ENCODE measurements at regions not wholly inside any gene's neighbourhood (a gene's known extent, or its start where the extent isn't known, plus 50 kb on each side); places are given as distances from the start of the nearest gene placed in this dataset.

DNA sequence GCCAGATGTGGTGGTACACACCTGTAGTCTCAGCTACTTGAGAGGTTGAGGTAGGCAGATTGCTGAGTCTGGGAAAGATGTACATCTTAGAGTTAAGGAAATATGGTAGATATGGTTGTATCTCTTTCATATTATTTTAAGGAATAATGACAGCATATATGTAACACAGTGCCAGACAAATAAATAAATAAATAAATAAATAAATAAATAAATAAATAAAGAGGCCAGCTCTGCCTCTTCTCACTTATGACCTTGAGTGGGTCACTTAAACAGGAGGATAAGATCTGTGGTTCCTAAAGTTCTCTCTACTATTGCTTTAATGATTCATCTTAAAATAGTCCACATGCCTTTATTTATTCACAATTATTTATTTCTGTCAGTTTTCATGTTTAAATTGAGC lies 890.9 kb upstream of the TENM4 start:
- Histone ChIP-seq H3K36me3 (ENCODE audit: control insufficient read depth in 4 of 4, insufficient read depth in 3 of 4, low read depth in 1 of 4, low read length in 3 of 4) (no peaks in the 10 kb centered on the region), H3K27ac (ENCODE audit: low read depth in 1 of 2, low read length in 2 of 2) (no peak overlapping the region), H3K9me3 (ENCODE audit: control insufficient read depth in 4 of 4, low read length in 3 of 4) (no peaks in the 10 kb centered on the region), H3K9ac (ENCODE audit: low read depth in 1 of 2, low read length in 2 of 2) (no peak overlapping the region), H3K4me3 (ENCODE audit: low read depth in 1 of 3, low read length in 3 of 3) (no peak overlapping the region), H3K27me3 (ENCODE audit: control insufficient read depth in 4 of 4, insufficient read depth in 4 of 4, low read length in 3 of 4) (peaks cover 0 to 2% (median 0%) of the 10 kb centered on the region in 4 donors), H3K4me1 (ENCODE audit: control insufficient read depth in 4 of 4, insufficient read depth in 4 of 4, low read length in 3 of 4) (no peaks in the 10 kb centered on the region)
- TF ChIP-seq, protein P1, sequence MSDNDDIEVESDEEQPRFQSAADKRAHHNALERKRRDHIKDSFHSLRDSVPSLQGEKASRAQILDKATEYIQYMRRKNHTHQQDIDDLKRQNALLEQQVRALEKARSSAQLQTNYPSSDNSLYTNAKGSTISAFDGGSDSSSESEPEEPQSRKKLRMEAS (IDR thresholded peaks at IDR 0.05): no peak
- TF ChIP-seq JUND (IDR thresholded peaks at IDR 0.05): no peak
- TF ChIP-seq, protein P2, sequence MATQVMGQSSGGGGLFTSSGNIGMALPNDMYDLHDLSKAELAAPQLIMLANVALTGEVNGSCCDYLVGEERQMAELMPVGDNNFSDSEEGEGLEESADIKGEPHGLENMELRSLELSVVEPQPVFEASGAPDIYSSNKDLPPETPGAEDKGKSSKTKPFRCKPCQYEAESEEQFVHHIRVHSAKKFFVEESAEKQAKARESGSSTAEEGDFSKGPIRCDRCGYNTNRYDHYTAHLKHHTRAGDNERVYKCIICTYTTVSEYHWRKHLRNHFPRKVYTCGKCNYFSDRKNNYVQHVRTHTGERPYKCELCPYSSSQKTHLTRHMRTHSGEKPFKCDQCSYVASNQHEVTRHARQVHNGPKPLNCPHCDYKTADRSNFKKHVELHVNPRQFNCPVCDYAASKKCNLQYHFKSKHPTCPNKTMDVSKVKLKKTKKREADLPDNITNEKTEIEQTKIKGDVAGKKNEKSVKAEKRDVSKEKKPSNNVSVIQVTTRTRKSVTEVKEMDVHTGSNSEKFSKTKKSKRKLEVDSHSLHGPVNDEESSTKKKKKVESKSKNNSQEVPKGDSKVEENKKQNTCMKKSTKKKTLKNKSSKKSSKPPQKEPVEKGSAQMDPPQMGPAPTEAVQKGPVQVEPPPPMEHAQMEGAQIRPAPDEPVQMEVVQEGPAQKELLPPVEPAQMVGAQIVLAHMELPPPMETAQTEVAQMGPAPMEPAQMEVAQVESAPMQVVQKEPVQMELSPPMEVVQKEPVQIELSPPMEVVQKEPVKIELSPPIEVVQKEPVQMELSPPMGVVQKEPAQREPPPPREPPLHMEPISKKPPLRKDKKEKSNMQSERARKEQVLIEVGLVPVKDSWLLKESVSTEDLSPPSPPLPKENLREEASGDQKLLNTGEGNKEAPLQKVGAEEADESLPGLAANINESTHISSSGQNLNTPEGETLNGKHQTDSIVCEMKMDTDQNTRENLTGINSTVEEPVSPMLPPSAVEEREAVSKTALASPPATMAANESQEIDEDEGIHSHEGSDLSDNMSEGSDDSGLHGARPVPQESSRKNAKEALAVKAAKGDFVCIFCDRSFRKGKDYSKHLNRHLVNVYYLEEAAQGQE (IDR thresholded peaks at IDR 0.05): no peak
- no peak for TF ChIP-seq EGR1 (IDR thresholded peaks at IDR 0.05; ENCODE audit: low read depth in 2 of 2)
- no peak for TF ChIP-seq RXRA (IDR thresholded peaks at IDR 0.05)
- no peak for TF ChIP-seq RAD21 (IDR thresholded peaks at IDR 0.05)
- no peak for TF ChIP-seq NR2F2 (IDR thresholded peaks at IDR 0.05)
- TF ChIP-seq, protein P3, sequence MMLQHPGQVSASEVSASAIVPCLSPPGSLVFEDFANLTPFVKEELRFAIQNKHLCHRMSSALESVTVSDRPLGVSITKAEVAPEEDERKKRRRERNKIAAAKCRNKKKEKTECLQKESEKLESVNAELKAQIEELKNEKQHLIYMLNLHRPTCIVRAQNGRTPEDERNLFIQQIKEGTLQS (IDR thresholded peaks at IDR 0.05): no peak
- TF ChIP-seq YY1 (IDR thresholded peaks at IDR 0.05): no peak
- no peak for TF ChIP-seq FOXA2 (IDR thresholded peaks at IDR 0.05)
- no peak for TF ChIP-seq HNF4G (IDR thresholded peaks at IDR 0.05)
- no peak for TF ChIP-seq TAF1 (conservative IDR thresholded peaks at IDR 0.05)
- TF ChIP-seq GABPA (IDR thresholded peaks at IDR 0.05 in 1 of 2, conservative IDR thresholded peaks at IDR 0.05 in 1 of 2): no peak
- TF ChIP-seq HNF4A (conservative IDR thresholded peaks at IDR 0.05): no peak
- no peak for TF ChIP-seq SP1 (IDR thresholded peaks at IDR 0.05)
- TF ChIP-seq, protein P4, sequence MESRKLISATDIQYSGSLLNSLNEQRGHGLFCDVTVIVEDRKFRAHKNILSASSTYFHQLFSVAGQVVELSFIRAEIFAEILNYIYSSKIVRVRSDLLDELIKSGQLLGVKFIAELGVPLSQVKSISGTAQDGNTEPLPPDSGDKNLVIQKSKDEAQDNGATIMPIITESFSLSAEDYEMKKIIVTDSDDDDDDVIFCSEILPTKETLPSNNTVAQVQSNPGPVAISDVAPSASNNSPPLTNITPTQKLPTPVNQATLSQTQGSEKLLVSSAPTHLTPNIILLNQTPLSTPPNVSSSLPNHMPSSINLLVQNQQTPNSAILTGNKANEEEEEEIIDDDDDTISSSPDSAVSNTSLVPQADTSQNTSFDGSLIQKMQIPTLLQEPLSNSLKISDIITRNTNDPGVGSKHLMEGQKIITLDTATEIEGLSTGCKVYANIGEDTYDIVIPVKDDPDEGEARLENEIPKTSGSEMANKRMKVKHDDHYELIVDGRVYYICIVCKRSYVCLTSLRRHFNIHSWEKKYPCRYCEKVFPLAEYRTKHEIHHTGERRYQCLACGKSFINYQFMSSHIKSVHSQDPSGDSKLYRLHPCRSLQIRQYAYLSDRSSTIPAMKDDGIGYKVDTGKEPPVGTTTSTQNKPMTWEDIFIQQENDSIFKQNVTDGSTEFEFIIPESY (IDR thresholded peaks at IDR 0.05): no peak
- no peak for DNase-seq (ENCODE audit: low spot score)

DNA sequence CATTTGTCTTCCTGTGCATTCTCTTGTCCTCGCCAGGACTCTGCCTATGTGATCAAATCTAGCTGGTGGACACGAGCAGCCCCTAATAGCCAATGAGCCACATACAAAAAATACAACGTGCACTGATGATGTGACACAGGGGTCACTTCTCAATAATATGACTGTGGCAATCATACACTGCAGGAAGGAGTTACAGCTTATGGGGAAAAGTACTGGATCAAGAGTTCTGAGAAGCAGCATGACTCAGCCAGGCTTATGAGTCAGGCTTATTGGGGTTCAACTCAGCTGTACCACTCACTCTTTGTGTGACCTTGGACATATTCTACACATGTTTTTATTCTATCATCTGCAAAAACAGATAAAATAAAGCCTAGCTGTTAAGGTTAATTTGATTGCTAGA lies 889.4 kb upstream of the TENM4 start:
- H3K27ac ChIP-seq (ENCODE audit: low read depth in 1 of 2, low read length in 2 of 2): no peak overlapping the region
- peaks cover 0 to 2% (median 0%) of the 10 kb centered on the region in 4 donors for H3K27me3 ChIP-seq (ENCODE audit: control insufficient read depth in 4 of 4, insufficient read depth in 4 of 4, low read length in 3 of 4)
- no peaks in the 10 kb centered on the region for H3K9me3 ChIP-seq (ENCODE audit: control insufficient read depth in 4 of 4, low read length in 3 of 4)
- H3K9ac ChIP-seq (ENCODE audit: low read depth in 1 of 2, low read length in 2 of 2): no peak overlapping the region
- H3K36me3 ChIP-seq (ENCODE audit: control insufficient read depth in 4 of 4, insufficient read depth in 3 of 4, low read depth in 1 of 4, low read length in 3 of 4): no peaks in the 10 kb centered on the region
- 66% methylated on average over 3 of the region's 3 CpGs for WGBS
- no peak overlapping the region for H3K4me3 ChIP-seq (ENCODE audit: low read depth in 1 of 3, low read length in 3 of 3)
- H3K4me1 ChIP-seq (ENCODE audit: control insufficient read depth in 4 of 4, insufficient read depth in 4 of 4, low read length in 3 of 4): no peaks in the 10 kb centered on the region
- no peak for DNase-seq (ENCODE audit: low spot score)
- TF ChIP-seq RAD21 (IDR thresholded peaks at IDR 0.05): no peak
- TF ChIP-seq, protein P2 (IDR thresholded peaks at IDR 0.05): no peak
- TF ChIP-seq YY1 (IDR thresholded peaks at IDR 0.05): no peak
- TF ChIP-seq JUND (IDR thresholded peaks at IDR 0.05): no peak
- TF ChIP-seq SP1 (IDR thresholded peaks at IDR 0.05): no peak
- TF ChIP-seq, protein P4 (IDR thresholded peaks at IDR 0.05): no peak
- TF ChIP-seq, protein P3 (IDR thresholded peaks at IDR 0.05): no peak
- TF ChIP-seq, protein P1 (IDR thresholded peaks at IDR 0.05): no peak
- no peak for TF ChIP-seq HNF4G (IDR thresholded peaks at IDR 0.05)
- no peak for TF ChIP-seq FOXA2 (IDR thresholded peaks at IDR 0.05)

All from liver (tissue), 7 donors.